ENCODE measurements at regions not wholly inside any gene's neighbourhood (a gene's known extent, or its start where the extent isn't known, plus 50 kb on each side); places are given as distances from the start of the nearest gene placed in this dataset.
A peak's percentile ranks its signal among the peaks of the same experiment; 100 is the strongest.
"Not testable (repeated sequence)": the region's sequence is repeated elsewhere in the genome, so short reads cannot be mapped to it uniquely, and the experiment has no call there.

- no peak for DNase-seq (ENCODE audit: low read depth, low spot score)
Observed at GRCh38 chr2:7428454-7429204, 511.4 kb downstream of the RNF144A start.

GRCh38 chr2:7429733-7430132 lies 512.5 kb downstream of the RNF144A start:
- no peak for DNase-seq (ENCODE audit: low read depth, low spot score)

- peak; percentile 61 for DNase-seq (ENCODE audit: low read depth, low spot score)
Observed at GRCh38 chr2:7430421-7430868, 513.2 kb downstream of the RNF144A start.

GRCh38 chr2:7430869-7431641 lies 513.8 kb downstream of the RNF144A start:
- DNase-seq (ENCODE audit: low read depth, low spot score): peak; percentile 96

- DNase-seq (ENCODE audit: low read depth, low spot score): no peak
Observed at GRCh38 chr2:7432436-7432835, 515.2 kb downstream of the RNF144A start.

GRCh38 chr2:7436096-7436906 lies 519.1 kb downstream of the RNF144A start:
- no peak for DNase-seq (ENCODE audit: low read depth, low spot score)

GRCh38 chr2:7437141-7437540 lies 519.9 kb downstream of the RNF144A start:
- DNase-seq (ENCODE audit: low read depth, low spot score): no peak

- no peak for DNase-seq (ENCODE audit: low read depth, low spot score)
Observed at GRCh38 chr2:7437716-7438632, 520.8 kb downstream of the RNF144A start.

GRCh38 chr2:7438855-7439254 lies 521.6 kb downstream of the RNF144A start:
- no peak for DNase-seq (ENCODE audit: low read depth, low spot score)

GRCh38 chr2:7440977-7441376 lies 523.8 kb downstream of the RNF144A start:
- DNase-seq (ENCODE audit: low read depth, low spot score): no peak

GRCh38 chr2:7441841-7442240 lies 524.6 kb downstream of the RNF144A start:
- not testable (repeated sequence) for DNase-seq (ENCODE audit: low read depth, low spot score)

- no peak for DNase-seq (ENCODE audit: low read depth, low spot score)
Observed at GRCh38 chr2:7444626-7445025, 527.4 kb downstream of the RNF144A start.

GRCh38 chr2:7448578-7449264 lies 531.5 kb downstream of the RNF144A start:
- DNase-seq (ENCODE audit: low read depth, low spot score): no peak

GRCh38 chr2:7449298-7449697 lies 532.1 kb downstream of the RNF144A start:
- DNase-seq (ENCODE audit: low read depth, low spot score): no peak

GRCh38 chr2:7450188-7450832 lies 533.1 kb downstream of the RNF144A start:
- no peak for DNase-seq (ENCODE audit: low read depth, low spot score)

- DNase-seq (ENCODE audit: low read depth, low spot score): no peak
Observed at GRCh38 chr2:7450833-7451190, 533.6 kb downstream of the RNF144A start.

GRCh38 chr2:7452110-7452876 lies 535.1 kb downstream of the RNF144A start:
- DNase-seq (ENCODE audit: low read depth, low spot score): no peak

GRCh38 chr2:7454592-7454991 lies 537.4 kb downstream of the RNF144A start:
- no peak for DNase-seq (ENCODE audit: low read depth, low spot score)

- peak; percentile 46 for DNase-seq (ENCODE audit: low read depth, low spot score)
Observed at GRCh38 chr2:7456762-7457161, 539.5 kb downstream of the RNF144A start.

Data from ELF-1 (cell line).